HL-60 (cell line): ENCODE measurements at regions not wholly inside any gene's neighbourhood (a gene's known extent, or its start where the extent isn't known, plus 50 kb on each side); places are given as distances from the start of the nearest gene placed in this dataset.

Experiments used
- DNase-seq, 2 experiments: peaks; one replicate each; pipeline ENCODE4 v3.0.0-alpha.2; 2010 to 2020; ENCODE audit warnings: low read depth in 1 of 2, low spot score in 1 of 2
- H3K27ac ChIP-seq: fragments of 250-450 bp; sonication (Bioruptor Pico); replicated peaks from 2 replicates; pipeline ENCODE4 v1.5.1; 2020; ENCODE audit warnings: mild to moderate bottlenecking, moderate library complexity
- H3K27me3 ChIP-seq: fragments of 250-450 bp; sonication (Bioruptor Pico); 2 replicates; pipeline ENCODE4 v1.5.1; 2021; ENCODE audit warnings: mild to moderate bottlenecking, moderate library complexity; ENCODE audit not compliant: insufficient read depth, poor library complexity, severe bottlenecking
- H3K4me3 ChIP-seq: replicated peaks from 2 replicates; pipeline ENCODE4 v1.5.1; 2011; ENCODE audit warnings: mild to moderate bottlenecking, control low read depth, low read length; ENCODE audit not compliant: insufficient read depth
- CTCF ChIP-seq: IDR thresholded peaks from one replicate; pipeline ENCODE4 v1.5.1; 2011; ENCODE audit warnings: low read length, control low read depth, inconsistent platforms; ENCODE audit not compliant: insufficient read depth
- GABPA ChIP-seq: IDR thresholded peaks from 2 replicates; pipeline ENCODE4 v1.6.1; 2012; ENCODE audit warnings: low read depth
- POLR2AphosphoS5 ChIP-seq: IDR thresholded peaks from 2 replicates; pipeline ENCODE4 v1.6.1; 2012; ENCODE audit warnings: low read depth
- SPI1 ChIP-seq: IDR thresholded peaks from 2 replicates; pipeline ENCODE4 v1.6.1; 2012; ENCODE audit warnings: low read depth, mild to moderate bottlenecking, borderline replicate concordance
- TF ChIP-seq, protein P1 (sequence below): IDR thresholded peaks from 2 replicates; pipeline ENCODE4 v1.6.1; 2012; ENCODE audit warnings: low read depth; ENCODE audit not compliant: insufficient replicate concordance

GRCh38 chr20:7091655-7092054 is 324.2 kb downstream of the BMP2 start:
- DNase-seq: no peak
- Histone ChIP-seq H3K4me3 (no peak overlapping the region), H3K27ac (no peak overlapping the region), H3K27me3 (no peaks in the 10 kb centered on the region)
- TF ChIP-seq GABPA: no peak
- TF ChIP-seq SPI1: no peak
- TF ChIP-seq, protein P1, sequence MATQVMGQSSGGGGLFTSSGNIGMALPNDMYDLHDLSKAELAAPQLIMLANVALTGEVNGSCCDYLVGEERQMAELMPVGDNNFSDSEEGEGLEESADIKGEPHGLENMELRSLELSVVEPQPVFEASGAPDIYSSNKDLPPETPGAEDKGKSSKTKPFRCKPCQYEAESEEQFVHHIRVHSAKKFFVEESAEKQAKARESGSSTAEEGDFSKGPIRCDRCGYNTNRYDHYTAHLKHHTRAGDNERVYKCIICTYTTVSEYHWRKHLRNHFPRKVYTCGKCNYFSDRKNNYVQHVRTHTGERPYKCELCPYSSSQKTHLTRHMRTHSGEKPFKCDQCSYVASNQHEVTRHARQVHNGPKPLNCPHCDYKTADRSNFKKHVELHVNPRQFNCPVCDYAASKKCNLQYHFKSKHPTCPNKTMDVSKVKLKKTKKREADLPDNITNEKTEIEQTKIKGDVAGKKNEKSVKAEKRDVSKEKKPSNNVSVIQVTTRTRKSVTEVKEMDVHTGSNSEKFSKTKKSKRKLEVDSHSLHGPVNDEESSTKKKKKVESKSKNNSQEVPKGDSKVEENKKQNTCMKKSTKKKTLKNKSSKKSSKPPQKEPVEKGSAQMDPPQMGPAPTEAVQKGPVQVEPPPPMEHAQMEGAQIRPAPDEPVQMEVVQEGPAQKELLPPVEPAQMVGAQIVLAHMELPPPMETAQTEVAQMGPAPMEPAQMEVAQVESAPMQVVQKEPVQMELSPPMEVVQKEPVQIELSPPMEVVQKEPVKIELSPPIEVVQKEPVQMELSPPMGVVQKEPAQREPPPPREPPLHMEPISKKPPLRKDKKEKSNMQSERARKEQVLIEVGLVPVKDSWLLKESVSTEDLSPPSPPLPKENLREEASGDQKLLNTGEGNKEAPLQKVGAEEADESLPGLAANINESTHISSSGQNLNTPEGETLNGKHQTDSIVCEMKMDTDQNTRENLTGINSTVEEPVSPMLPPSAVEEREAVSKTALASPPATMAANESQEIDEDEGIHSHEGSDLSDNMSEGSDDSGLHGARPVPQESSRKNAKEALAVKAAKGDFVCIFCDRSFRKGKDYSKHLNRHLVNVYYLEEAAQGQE: no peak
- no peak for TF ChIP-seq POLR2AphosphoS5
- TF ChIP-seq CTCF: no peak

DNA sequence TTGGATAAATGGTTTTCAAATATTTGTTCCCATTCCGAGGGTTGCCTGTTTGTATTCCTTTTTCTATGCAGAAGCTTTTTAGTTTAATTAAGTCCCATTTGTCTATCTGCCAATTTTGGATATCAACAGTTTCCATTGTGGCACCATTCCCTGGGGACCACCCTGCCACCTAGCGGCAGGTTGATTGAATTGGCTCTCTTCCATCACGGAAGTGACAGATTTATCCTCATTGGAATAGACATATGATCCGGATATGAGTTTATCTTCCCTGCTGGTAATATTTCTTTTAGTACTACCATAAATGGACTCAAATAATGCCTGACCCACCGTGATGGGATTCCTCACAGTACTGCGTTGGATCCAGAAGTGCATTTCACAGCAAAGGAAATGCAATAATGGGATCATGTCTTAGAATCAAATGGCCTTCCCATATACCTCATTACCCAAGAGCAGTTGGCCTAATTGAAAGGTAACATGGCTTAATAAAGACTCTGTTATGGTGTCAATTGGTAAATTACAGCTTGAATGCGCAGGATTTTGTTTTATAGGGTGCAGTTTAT is 327.0 kb downstream of the BMP2 start:
- Histone ChIP-seq H3K27ac (no peak overlapping the region), H3K27me3 (no peaks in the 10 kb centered on the region), H3K4me3 (no peak overlapping the region)
- DNase-seq: peak; percentile 7 to 50
- TF ChIP-seq SPI1 (no peak), GABPA (no peak), CTCF (peak; percentile 81)

- no peak for DNase-seq
- Histone ChIP-seq H3K4me3 (no peak overlapping the region), H3K27ac (no peak overlapping the region), H3K27me3 (no peaks in the 10 kb centered on the region)
- TF ChIP-seq CTCF: no peak
- TF ChIP-seq, protein P1: no peak
- no peak for TF ChIP-seq SPI1
- no peak for TF ChIP-seq POLR2AphosphoS5
These were observed 339.4 kb downstream of the BMP2 start for GRCh38 chr20:7106910-7107309.

GRCh38 chr20:7108929-7109328 is 341.4 kb downstream of the BMP2 start:
- no peak overlapping the region for H3K27ac ChIP-seq
- no peak for TF ChIP-seq POLR2AphosphoS5
- no peak for TF ChIP-seq SPI1
- TF ChIP-seq, protein P1: no peak
- TF ChIP-seq GABPA: no peak
- TF ChIP-seq CTCF: no peak
- no peak for DNase-seq
- no peaks in the 10 kb centered on the region for H3K27me3 ChIP-seq
- no peak overlapping the region for H3K4me3 ChIP-seq
